Stimulated activated CD4-positive, alpha-beta T cell treated with anti-CD3 and anti-CD28 coated beads, Interleukin-2, amount 100 ng/mL, for 24 hours (primary cell): ENCODE measurements at regions not wholly inside any gene's neighbourhood (a gene's known extent, or its start where the extent isn't known, plus 50 kb on each side); places are given as distances from the start of the nearest gene placed in this dataset.

ENCODE experiments used
- DNase-seq, 2 donors: peaks; one replicate each; pipeline ENCODE4 v3.0.0-alpha.2; 2020

- DNase-seq = no peak
Measured at GRCh38 chr6:169880516-169880915, 129.1 kb downstream of the ERMARD start.

GRCh38 chr6:169869301-169869700 lies 117.9 kb downstream of the ERMARD start:
- no peak for DNase-seq

GRCh38 chr6:169868458-169868857 lies 117.0 kb downstream of the ERMARD start:
- DNase-seq = peak; percentile 38 to 48

GRCh38 chr6:169867751-169868191 lies 116.3 kb downstream of the ERMARD start:
- no peak for DNase-seq

- DNase-seq = no peak
Measured at GRCh38 chr6:169866668-169867521, 115.5 kb downstream of the ERMARD start.

- no peak for DNase-seq
Measured at GRCh38 chr6:169866140-169866534, 114.7 kb downstream of the ERMARD start.

- no peak for DNase-seq
Measured at GRCh38 chr6:169865346-169866139, 114.1 kb downstream of the ERMARD start.

GRCh38 chr6:169864148-169865020 lies 113.0 kb downstream of the ERMARD start:
- DNase-seq = no peak

GRCh38 chr6:169863710-169864109 lies 112.3 kb downstream of the ERMARD start:
- no peak for DNase-seq

- DNase-seq = no peak
Measured at GRCh38 chr6:169862892-169863525, 111.6 kb downstream of the ERMARD start.

- peak in 1 of 2 donors; percentile 4 for DNase-seq
Measured at GRCh38 chr6:169862043-169862891, 110.8 kb downstream of the ERMARD start.

GRCh38 chr6:169861431-169862042 lies 110.1 kb downstream of the ERMARD start:
- no peak for DNase-seq

- no peak for DNase-seq
Measured at GRCh38 chr6:169859978-169860703, 108.7 kb downstream of the ERMARD start.

- no peak for DNase-seq
Measured at GRCh38 chr6:169859401-169859977, 108.1 kb downstream of the ERMARD start.

- DNase-seq = no peak
Measured at GRCh38 chr6:169858935-169859351, 107.5 kb downstream of the ERMARD start.

GRCh38 chr6:169858293-169858934 lies 107.0 kb downstream of the ERMARD start:
- no peak for DNase-seq

- DNase-seq = no peak
Measured at GRCh38 chr6:169857343-169858292, 106.2 kb downstream of the ERMARD start.
